ENCODE measurements at regions not wholly inside any gene's neighbourhood (a gene's known extent, or its start where the extent isn't known, plus 50 kb on each side); places are given as distances from the start of the nearest gene placed in this dataset.

DNA sequence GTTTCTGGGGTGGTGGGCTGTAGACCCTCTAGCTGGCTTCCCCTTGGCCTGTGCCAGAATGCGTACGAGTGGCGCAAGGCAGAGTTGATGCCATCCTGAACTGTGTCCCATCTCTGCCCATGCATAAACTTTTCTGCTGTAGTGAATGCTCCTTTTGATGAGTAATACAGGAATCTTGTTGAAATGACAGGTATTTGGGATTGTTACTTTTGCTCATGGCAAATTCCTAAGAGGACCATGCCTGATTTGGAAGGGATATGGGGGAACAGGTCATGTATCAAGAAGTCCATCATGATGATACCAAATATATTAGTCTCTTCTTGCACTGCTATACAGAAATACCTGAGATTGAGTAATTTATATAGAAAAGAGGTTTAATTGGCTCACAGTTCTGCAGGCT lies 648.0 kb downstream of the SLC4A3 start:
- TF ChIP-seq POLR2A (IDR thresholded peaks at IDR 0.05; ENCODE audit: low read depth, low read length) (no peak), POLR2AphosphoS5 (IDR thresholded peaks at IDR 0.05; ENCODE audit: low read depth, low read length) (no peak), TAF1 (IDR thresholded peaks at IDR 0.05; ENCODE audit: low read depth, low read length) (no peak), POU2F2 (IDR thresholded peaks at IDR 0.05; ENCODE audit: low read depth, low read length) (no peak), SPI1 (IDR thresholded peaks at IDR 0.05; ENCODE audit: low read depth, low read length) (no peak), PAX5 (IDR thresholded peaks at IDR 0.05; ENCODE audit: insufficient read depth, low read length, severe bottlenecking) (no peak)
